ENCODE measurements at regions not wholly inside any gene's neighbourhood (a gene's known extent, or its start where the extent isn't known, plus 50 kb on each side); places are given as distances from the start of the nearest gene placed in this dataset.

GRCh38 chr20:21008951-21009350 is 97.2 kb downstream of the LINC00237 start:
- no peak for TF ChIP-seq CTCF (IDR thresholded peaks at IDR 0.05; ENCODE audit: poor library complexity, severe bottlenecking)
- no peak for TF ChIP-seq EP300 (conservative IDR thresholded peaks at IDR 0.05; ENCODE audit: poor library complexity, severe bottlenecking)
- TF ChIP-seq POLR2AphosphoS5 (IDR thresholded peaks at IDR 0.05), result no peak
- TF ChIP-seq RAD21 (conservative IDR thresholded peaks at IDR 0.05), result no peak
